ENCODE measurements at regions not wholly inside any gene's neighbourhood (a gene's known extent, or its start where the extent isn't known, plus 50 kb on each side); places are given as distances from the start of the nearest gene placed in this dataset.

- DNase-seq (ENCODE audit: unreplicated experiment) = no peak
- intact Hi-C loops (cut with micrococcal nuclease) = no loop called here
- CTCF ChIA-PET = no interaction called here
- no TSS peak for BruUV-seq (replicated peaks)
- Mint-ChIP-seq H3K4me3 (ENCODE audit: unreplicated experiment) (no peak overlapping the region), H3K27me3 (ENCODE audit: insufficient read depth, unreplicated experiment) (no peaks in the 10 kb centered on the region), H3K4me1 (ENCODE audit: insufficient read depth, unreplicated experiment) (no peaks in the 10 kb centered on the region), H3K9me3 (ENCODE audit: unreplicated experiment) (no peaks in the 10 kb centered on the region), H3K27ac (ENCODE audit: low read depth, unreplicated experiment) (no peak overlapping the region), H3K36me3 (ENCODE audit: insufficient read depth, unreplicated experiment) (peaks cover 6% of the 10 kb centered on the region)
- POLR2A ChIA-PET = no interaction called here
- TF ChIP-seq CTCF (IDR thresholded peaks at IDR 0.05; ENCODE audit: unreplicated experiment) = no peak
Measured at GRCh38 chr4:34891892-34892291, 1352.4 kb downstream of the ARAP2 start.

- intact Hi-C loops (cut with micrococcal nuclease) = no loop called here
- DNase-seq (ENCODE audit: unreplicated experiment) = no peak
- TF ChIP-seq CTCF (IDR thresholded peaks at IDR 0.05; ENCODE audit: unreplicated experiment) = no peak
- Mint-ChIP-seq H3K9me3 (ENCODE audit: unreplicated experiment) (no peaks in the 10 kb centered on the region), H3K36me3 (ENCODE audit: insufficient read depth, unreplicated experiment) (peaks cover 6% of the 10 kb centered on the region), H3K27me3 (ENCODE audit: insufficient read depth, unreplicated experiment) (no peaks in the 10 kb centered on the region), H3K4me1 (ENCODE audit: insufficient read depth, unreplicated experiment) (no peaks in the 10 kb centered on the region), H3K4me3 (ENCODE audit: unreplicated experiment) (no peak overlapping the region), H3K27ac (ENCODE audit: low read depth, unreplicated experiment) (no peak overlapping the region)
- POLR2A ChIA-PET = no interaction called here
- no TSS peak for BruUV-seq (replicated peaks)
- CTCF ChIA-PET = interaction anchor here (0.7 kb wide), 1 partner anchor 126 kb away, joined by 3 read pairs; no protein-coding TSS in a partner anchor
Measured at GRCh38 chr4:34893382-34893781, 1350.9 kb downstream of the ARAP2 start.

GRCh38 chr4:34920032-34920431, 1324.3 kb downstream of the ARAP2 start:
- no peaks in the 10 kb centered on the region for H3K4me1 Mint-ChIP-seq (ENCODE audit: insufficient read depth, unreplicated experiment)
- no peaks in the 10 kb centered on the region for H3K27me3 Mint-ChIP-seq (ENCODE audit: insufficient read depth, unreplicated experiment)
- H3K36me3 Mint-ChIP-seq (ENCODE audit: insufficient read depth, unreplicated experiment) = no peaks in the 10 kb centered on the region
- no peak overlapping the region for H3K4me3 Mint-ChIP-seq (ENCODE audit: unreplicated experiment)
- BruUV-seq (replicated peaks) = no TSS peak
- no peak overlapping the region for H3K27ac Mint-ChIP-seq (ENCODE audit: low read depth, unreplicated experiment)
- DNase-seq (ENCODE audit: unreplicated experiment) = no peak
- no peaks in the 10 kb centered on the region for H3K9me3 Mint-ChIP-seq (ENCODE audit: unreplicated experiment)
- ChIA-PET CTCF (no interaction called here), POLR2A (no interaction called here)
- no peak for TF ChIP-seq CTCF (IDR thresholded peaks at IDR 0.05; ENCODE audit: unreplicated experiment)
- intact Hi-C loops (cut with micrococcal nuclease) = no loop called here

GRCh38 chr4:34921391-34921790, 1322.9 kb downstream of the ARAP2 start:
- ChIA-PET CTCF (no interaction called here), POLR2A (no interaction called here)
- intact Hi-C loops (cut with micrococcal nuclease) = no loop called here

More at GRCh38 chr4:34921391-34921790, 1322.9 kb downstream of the ARAP2 start:
- Mint-ChIP-seq H3K36me3 (ENCODE audit: insufficient read depth, unreplicated experiment) (no peaks in the 10 kb centered on the region), H3K9me3 (ENCODE audit: unreplicated experiment) (no peaks in the 10 kb centered on the region), H3K4me1 (ENCODE audit: insufficient read depth, unreplicated experiment) (no peaks in the 10 kb centered on the region), H3K27ac (ENCODE audit: low read depth, unreplicated experiment) (no peak overlapping the region), H3K4me3 (ENCODE audit: unreplicated experiment) (no peak overlapping the region), H3K27me3 (ENCODE audit: insufficient read depth, unreplicated experiment) (no peaks in the 10 kb centered on the region)
- no TSS peak for BruUV-seq (replicated peaks)
- TF ChIP-seq CTCF (IDR thresholded peaks at IDR 0.05; ENCODE audit: unreplicated experiment) = no peak
- DNase-seq (ENCODE audit: unreplicated experiment) = no peak

Measured in MCF 10A (cell line).